PC-9 (cell line): ENCODE measurements at regions not wholly inside any gene's neighbourhood (a gene's known extent, or its start where the extent isn't known, plus 50 kb on each side); places are given as distances from the start of the nearest gene placed in this dataset.

Experiments
- BruUV-seq: library from RNA; stranded (reverse); fragments of 400-500 nt; replicated peaks from 2 replicates; lab custom pipeline; 2021; lab: Mats Ljungman, UMichigan
- CTCF ChIA-PET: fragments of 300-600 bp; sonication (Branson Sonifier 250); formaldehyde crosslinking; loops from one replicate; lab custom pipeline; 2022; ENCODE audit warnings: antibody characterized with exemption; lab: Charles Lee
- POLR2A ChIA-PET: fragments of 300-600 bp; sonication (Branson Sonifier 250); formaldehyde crosslinking; loops from one replicate; lab custom pipeline; 2022; ENCODE audit warnings: antibody characterized with exemption; ENCODE audit not compliant: unreplicated experiment; lab: Charles Lee
- DNase-seq, 2 experiments: peaks; one replicate each; pipeline versions ENCODE4 v3.0.0 to v3.0.0-alpha.2; 2015 to 2022; ENCODE audit warnings: mixed read lengths in 1 of 2
- H2AFZ ChIP-seq: fragments of 200-600 bp; sonication (generic); 2 replicates; pipeline ENCODE4 v1.8.1; 2017; ENCODE audit warnings: antibody characterized with exemption
- H3F3A ChIP-seq: fragments of 200-600 bp; sonication (generic); 2 replicates; pipeline ENCODE4 v1.8.1; 2017; ENCODE audit warnings: antibody characterized with exemption, mild to moderate bottlenecking, low read depth; ENCODE audit not compliant: insufficient read depth
- H3K27ac ChIP-seq: fragments of 200-600 bp; sonication (generic); 2 replicates; pipeline ENCODE4 v1.6.1; 2016; ENCODE audit warnings: mixed run types
- H3K27me3 ChIP-seq: fragments of 200-600 bp; sonication (generic); 2 replicates; pipeline ENCODE4 v1.6.1; 2016; ENCODE audit warnings: low read depth, mixed run types; ENCODE audit not compliant: insufficient read depth
- H3K36me3 ChIP-seq: fragments of 200-600 bp; sonication (generic); 2 replicates; pipeline ENCODE4 v1.6.1; 2016; ENCODE audit warnings: low read depth, mixed run types
- H3K4me1 ChIP-seq: fragments of 200-600 bp; sonication (generic); replicated peaks from 2 replicates; pipeline ENCODE4 v1.6.1; 2016; ENCODE audit warnings: mixed run types; ENCODE audit not compliant: insufficient read depth
- H3K4me2 ChIP-seq: fragments of 200-600 bp; sonication (generic); 2 replicates; pipeline ENCODE4 v1.6.1; 2017; ENCODE audit warnings: mixed run types
- H3K4me3 ChIP-seq: fragments of 200-600 bp; sonication (generic); 2 replicates; pipeline ENCODE4 v1.6.1; 2016; ENCODE audit warnings: mixed run types
- H3K79me2 ChIP-seq: fragments of 200-600 bp; sonication (generic); 2 replicates; pipeline ENCODE4 v1.6.1; 2017; ENCODE audit warnings: low read depth, mixed run types
- H3K9me2 ChIP-seq: fragments of 200-600 bp; sonication (generic); 2 replicates; pipeline ENCODE4 v1.8.1; 2017; ENCODE audit warnings: mild to moderate bottlenecking; ENCODE audit not compliant: insufficient read depth
- H3K9me3 ChIP-seq: fragments of 200-600 bp; sonication (generic); 2 replicates; pipeline ENCODE4 v1.8.1; 2016; ENCODE audit warnings: low read depth; ENCODE audit not compliant: insufficient read depth
- H4K20me1 ChIP-seq: fragments of 200-600 bp; sonication (generic); 2 replicates; pipeline ENCODE4 v1.8.1; 2017; ENCODE audit not compliant: insufficient read depth
- EZH2 ChIP-seq: fragments of 200-600 bp; sonication (generic); IDR thresholded peaks from 2 replicates; pipeline ENCODE4 v1.8.0; 2017; ENCODE audit warnings: antibody characterized with exemption, low read depth
- intact Hi-C: fragments of 100-400 bp; cut with micrococcal nuclease; formaldehyde crosslinking; loops from one replicate; pipeline ENCODE4 v1.10.0; 2022; ENCODE audit not compliant: unreplicated experiment
- TF ChIP-seq, protein P1 (sequence below): fragments of 200-600 bp; sonication (generic); conservative IDR thresholded peaks from 2 replicates; pipeline ENCODE4 v1.6.1; 2017; ENCODE audit warnings: mixed run types, antibody characterized with exemption, mild to moderate bottlenecking, moderate library complexity

DNA sequence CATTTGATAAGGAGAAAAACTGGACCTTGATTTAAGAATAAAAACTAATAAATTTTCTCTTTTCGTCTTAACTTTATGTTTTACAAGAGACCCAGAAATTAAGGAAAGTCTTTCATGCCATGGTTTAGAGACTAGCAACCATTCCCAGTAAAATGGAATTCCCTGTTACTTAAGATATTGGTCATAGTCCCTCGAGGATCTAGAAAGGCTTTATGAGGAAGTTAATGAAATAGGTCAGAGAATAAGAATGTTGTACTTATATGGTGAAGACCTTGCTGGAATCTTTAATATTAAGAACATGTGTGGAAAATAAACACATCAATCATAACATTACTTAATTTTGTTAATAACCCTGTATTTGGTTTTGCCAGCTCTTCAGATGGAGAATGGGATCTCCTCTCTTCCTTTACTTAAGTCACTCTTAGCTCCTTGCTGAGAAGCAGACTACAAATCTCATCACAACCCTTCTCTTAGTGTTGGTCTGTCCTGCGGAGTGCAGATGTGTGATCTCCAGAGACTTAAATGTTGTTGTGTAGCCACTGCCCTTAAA is 382.9 kb downstream of the QKI start:
- BruUV-seq, result no TSS peak
- H3K4me2 ChIP-seq, result no peak overlapping the region
- TF ChIP-seq, protein P1, sequence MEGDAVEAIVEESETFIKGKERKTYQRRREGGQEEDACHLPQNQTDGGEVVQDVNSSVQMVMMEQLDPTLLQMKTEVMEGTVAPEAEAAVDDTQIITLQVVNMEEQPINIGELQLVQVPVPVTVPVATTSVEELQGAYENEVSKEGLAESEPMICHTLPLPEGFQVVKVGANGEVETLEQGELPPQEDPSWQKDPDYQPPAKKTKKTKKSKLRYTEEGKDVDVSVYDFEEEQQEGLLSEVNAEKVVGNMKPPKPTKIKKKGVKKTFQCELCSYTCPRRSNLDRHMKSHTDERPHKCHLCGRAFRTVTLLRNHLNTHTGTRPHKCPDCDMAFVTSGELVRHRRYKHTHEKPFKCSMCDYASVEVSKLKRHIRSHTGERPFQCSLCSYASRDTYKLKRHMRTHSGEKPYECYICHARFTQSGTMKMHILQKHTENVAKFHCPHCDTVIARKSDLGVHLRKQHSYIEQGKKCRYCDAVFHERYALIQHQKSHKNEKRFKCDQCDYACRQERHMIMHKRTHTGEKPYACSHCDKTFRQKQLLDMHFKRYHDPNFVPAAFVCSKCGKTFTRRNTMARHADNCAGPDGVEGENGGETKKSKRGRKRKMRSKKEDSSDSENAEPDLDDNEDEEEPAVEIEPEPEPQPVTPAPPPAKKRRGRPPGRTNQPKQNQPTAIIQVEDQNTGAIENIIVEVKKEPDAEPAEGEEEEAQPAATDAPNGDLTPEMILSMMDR, result no peak
- no peak for TF ChIP-seq EZH2
- no peaks in the 10 kb centered on the region for H3K4me1 ChIP-seq
- peaks cover 15% of the 10 kb centered on the region for H3K27me3 ChIP-seq
- intact Hi-C loops, result no loop called here
- H3F3A ChIP-seq, result no peaks in the 10 kb centered on the region
- H2AFZ ChIP-seq, result no peak overlapping the region
- no peak overlapping the region for H3K27ac ChIP-seq
- H3K4me3 ChIP-seq, result no peak overlapping the region
- no peaks in the 10 kb centered on the region for H3K79me2 ChIP-seq
- ChIA-PET CTCF (no interaction called here), POLR2A (no interaction called here)
- no peaks in the 10 kb centered on the region for H3K36me3 ChIP-seq
- no peaks in the 10 kb centered on the region for H4K20me1 ChIP-seq
- no peak for DNase-seq
- no peaks in the 10 kb centered on the region for H3K9me2 ChIP-seq
- H3K9me3 ChIP-seq, result no peaks in the 10 kb centered on the region

DNA sequence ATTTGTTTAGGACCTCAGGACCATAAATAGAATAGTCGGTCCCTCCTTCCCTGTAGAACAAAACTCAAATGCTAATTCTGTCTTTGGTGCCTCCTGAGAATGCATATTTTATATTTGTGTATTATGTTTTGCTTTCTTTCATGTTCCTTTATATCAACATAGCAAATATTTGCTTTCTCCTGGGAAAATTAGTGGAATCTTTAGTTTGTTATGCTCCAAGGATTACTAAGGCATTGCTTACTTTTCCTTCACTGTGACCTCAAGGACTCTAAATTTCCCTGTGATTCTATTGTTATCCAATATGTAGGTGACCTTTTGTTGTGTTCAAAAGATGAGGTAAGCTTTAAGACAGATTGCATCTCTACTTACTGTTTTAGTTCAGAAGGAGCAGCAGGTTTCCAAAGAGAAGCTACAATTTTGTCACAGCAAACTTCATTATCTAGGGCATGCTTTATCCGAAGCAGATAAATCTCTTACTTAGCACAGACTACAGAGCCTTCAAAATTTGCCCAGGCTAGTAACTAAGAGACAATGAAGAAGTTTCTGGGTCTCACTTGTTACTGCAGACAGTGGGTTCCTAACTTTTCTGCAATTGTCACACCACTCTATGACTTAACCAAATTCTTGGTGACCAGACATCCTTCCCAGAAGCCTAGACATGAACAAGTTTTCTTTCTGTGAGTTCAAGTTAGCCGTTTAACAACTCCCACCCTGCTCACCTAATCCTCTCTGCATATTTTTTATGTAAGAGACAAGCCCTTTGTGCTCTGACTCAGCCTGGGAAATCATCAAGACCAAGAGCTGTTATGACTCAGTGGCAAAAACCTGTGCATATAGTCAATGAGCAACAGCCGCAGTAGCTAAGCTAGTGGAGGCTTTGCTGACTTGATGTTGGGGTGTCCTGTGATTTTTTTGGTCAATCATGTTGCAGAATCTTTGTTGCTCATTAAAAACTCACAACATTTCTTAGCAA is 378.8 kb downstream of the QKI start:
- no peak overlapping the region for H3K27ac ChIP-seq
- TF ChIP-seq EZH2, result no peak
- TF ChIP-seq, protein P1, result no peak
- H3K9me2 ChIP-seq, result no peaks in the 10 kb centered on the region
- no peak overlapping the region for H2AFZ ChIP-seq
- no peaks in the 10 kb centered on the region for H4K20me1 ChIP-seq
- CTCF ChIA-PET, result no interaction called here
- BruUV-seq, result no TSS peak
- H3K4me2 ChIP-seq, result no peak overlapping the region
- peaks cover 31% of the 10 kb centered on the region for H3K27me3 ChIP-seq
- no peak overlapping the region for H3K4me3 ChIP-seq
- H3F3A ChIP-seq, result no peaks in the 10 kb centered on the region
- H3K36me3 ChIP-seq, result no peaks in the 10 kb centered on the region
- H3K79me2 ChIP-seq, result no peaks in the 10 kb centered on the region
- H3K4me1 ChIP-seq, result no peaks in the 10 kb centered on the region
- POLR2A ChIA-PET, result no interaction called here
- DNase-seq, result no peak
- intact Hi-C loops, result no loop called here
- H3K9me3 ChIP-seq, result no peaks in the 10 kb centered on the region

DNA sequence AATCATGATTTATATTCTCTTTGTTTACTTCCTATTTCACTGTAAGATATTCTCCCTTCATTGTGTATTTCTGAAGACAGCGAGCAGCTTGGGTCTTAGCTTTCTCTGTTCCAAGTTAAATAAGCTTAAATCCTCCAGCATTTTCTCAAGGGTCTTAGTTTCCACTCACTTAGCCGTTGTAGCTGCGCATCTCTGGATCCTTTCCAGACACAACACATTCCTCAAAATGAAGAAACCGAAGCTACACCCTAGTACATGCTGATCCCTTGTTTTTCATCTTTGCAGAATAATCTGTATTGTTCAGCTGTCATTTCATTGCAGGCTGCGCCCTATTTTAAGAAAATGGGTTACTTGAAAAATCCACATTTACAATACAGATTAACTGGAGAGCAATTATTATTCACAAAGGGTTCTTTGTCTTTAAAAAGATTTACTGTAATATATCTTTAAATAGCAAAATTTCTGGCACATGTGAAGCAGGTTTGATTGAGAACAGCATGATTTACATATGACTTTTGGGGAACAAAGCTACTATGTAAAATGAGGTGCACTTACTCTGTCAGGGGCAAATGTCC is 375.8 kb downstream of the QKI start:
- intact Hi-C loops, result no loop called here
- CTCF ChIA-PET, result no interaction called here
- TF ChIP-seq EZH2, result no peak
- TF ChIP-seq, protein P1, result no peak
- no peaks in the 10 kb centered on the region for H3K79me2 ChIP-seq
- BruUV-seq, result no TSS peak
- no peaks in the 10 kb centered on the region for H3K9me2 ChIP-seq
- no peaks in the 10 kb centered on the region for H3K36me3 ChIP-seq
- H4K20me1 ChIP-seq, result no peaks in the 10 kb centered on the region
- no peak overlapping the region for H3K4me2 ChIP-seq
- H3K4me3 ChIP-seq, result no peak overlapping the region
- H3K9me3 ChIP-seq, result no peaks in the 10 kb centered on the region
- no peak overlapping the region for H3K27ac ChIP-seq
- peaks cover 36% of the 10 kb centered on the region for H3K27me3 ChIP-seq
- no peak for DNase-seq
- H2AFZ ChIP-seq, result no peak overlapping the region
- POLR2A ChIA-PET, result interaction anchor here (0.6 kb wide), 1 partner anchor 365 kb away, joined by 4 read pairs; no protein-coding TSS in a partner anchor
- no peaks in the 10 kb centered on the region for H3K4me1 ChIP-seq
- H3F3A ChIP-seq, result no peaks in the 10 kb centered on the region
